CD4-positive, alpha-beta T cell treated with Interleukin-2 at 100 ng/mL for 4 hours (primary cell): ENCODE measurements at regions not wholly inside any gene's neighbourhood (a gene's known extent, or its start where the extent isn't known, plus 50 kb on each side); places are given as distances from the start of the nearest gene placed in this dataset.
"Not testable (repeated sequence)": the region's sequence is repeated elsewhere in the genome, so short reads cannot be mapped to it uniquely, and the experiment has no call there.

Source experiments
- DNase-seq: peaks from one replicate; pipeline ENCODE4 v3.0.0-alpha.2; 2020; ENCODE audit warnings: low spot score

DNA sequence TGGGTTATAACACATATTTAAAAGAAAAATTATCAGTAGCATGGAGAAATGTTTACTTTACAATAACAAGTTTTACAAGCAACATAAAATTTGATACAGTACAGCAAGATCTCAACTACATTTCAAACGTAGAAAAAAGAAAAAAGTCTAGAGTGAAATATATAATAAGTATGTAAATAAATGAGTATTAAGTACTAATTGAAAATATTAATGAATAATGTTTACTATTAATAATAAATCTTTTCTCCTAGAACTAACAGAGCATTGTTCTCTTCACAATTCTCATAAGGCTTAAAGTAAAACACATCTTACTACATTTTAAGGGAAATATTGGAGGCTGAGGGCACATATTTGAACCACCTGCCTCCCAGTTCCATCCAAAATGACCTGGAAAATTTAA lies 72.1 kb downstream of the TMEM212 start:
- DNase-seq = no peak

GRCh38 chr3:171916888-171917287 lies 73.7 kb downstream of the TMEM212 start:
- no peak for DNase-seq

DNA sequence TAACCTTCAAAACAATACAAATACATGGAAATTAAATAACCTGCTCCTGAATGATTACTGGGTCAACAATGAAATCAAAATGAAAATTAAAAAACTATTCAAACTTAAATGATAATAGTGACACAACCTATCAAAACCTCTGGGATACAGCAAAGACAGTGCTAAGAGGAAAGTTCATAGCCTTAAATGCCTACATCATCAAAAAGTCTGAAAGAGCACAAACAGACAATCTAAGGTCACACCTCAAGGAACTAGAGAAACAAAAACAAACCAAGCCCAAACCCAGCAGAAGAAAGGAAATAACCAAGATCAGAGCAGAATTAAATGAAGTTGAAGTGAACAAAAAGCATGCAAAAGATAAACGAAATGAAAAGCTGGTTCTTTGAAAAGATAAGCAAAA lies 79.5 kb downstream of the TMEM212 start:
- not testable (repeated sequence) for DNase-seq

DNA sequence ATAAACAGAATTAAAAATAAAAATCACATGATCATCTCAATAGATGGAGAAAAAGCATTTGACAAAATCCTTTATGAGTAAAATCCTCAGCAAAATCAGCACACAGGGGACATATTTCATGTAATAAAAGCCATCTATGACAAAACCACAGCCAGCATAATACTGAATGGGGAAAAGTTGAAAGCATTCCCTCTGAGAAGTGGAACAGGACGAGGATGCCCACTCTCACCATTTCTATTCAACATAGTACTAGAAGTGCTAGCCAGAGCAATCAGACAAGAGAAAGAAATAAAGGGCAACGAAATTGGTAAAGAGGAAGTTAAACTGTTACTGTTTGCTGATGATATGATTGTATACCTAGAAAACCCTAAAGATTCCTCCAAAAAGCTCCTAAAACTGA lies 80.5 kb downstream of the TMEM212 start:
- DNase-seq = not testable (repeated sequence)

DNA sequence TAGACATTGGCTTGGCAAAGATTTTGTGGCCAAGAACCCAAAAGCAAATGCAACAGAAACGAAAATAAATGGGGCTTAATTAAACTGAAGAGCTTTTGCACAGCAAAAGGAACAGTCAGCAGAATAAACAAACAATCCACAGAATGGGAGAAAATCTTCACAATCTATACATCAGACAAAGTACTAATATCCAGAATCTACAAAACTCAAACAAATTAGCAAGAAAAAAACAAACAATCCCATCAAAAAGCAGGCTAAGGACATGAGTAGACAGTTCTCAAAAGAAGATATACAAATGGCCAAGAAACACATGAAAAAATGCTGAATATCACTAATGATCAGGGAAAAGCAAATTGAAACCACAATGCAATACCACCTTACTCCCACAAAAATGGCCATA lies 81.7 kb downstream of the TMEM212 start:
- not testable (repeated sequence) for DNase-seq

DNA sequence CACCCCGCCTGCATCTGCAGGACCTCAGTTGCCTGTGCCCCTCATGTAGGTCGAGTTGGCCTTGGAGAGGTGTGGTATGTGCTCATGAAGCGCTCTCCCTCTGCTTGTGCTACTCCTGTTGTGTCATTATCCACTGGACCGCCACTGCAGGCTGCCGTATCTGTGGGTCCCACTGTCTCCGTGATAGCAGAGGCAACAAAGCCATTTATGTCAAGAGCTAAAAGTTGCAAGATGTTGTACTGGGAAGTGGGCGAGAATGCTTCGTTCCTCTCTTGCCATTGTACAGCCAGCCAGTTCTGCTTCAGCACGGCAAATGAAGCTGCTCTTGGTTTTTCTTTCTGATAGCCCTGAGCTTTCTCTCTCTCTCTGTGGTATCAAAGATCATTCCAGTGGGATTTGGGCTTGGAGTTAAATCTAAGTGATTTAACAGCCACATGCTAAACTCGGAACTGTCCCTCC lies 89.0 kb downstream of the TMEM212 start:
- no peak for DNase-seq

GRCh38 chr3:171933441-171933840 lies 90.3 kb downstream of the TMEM212 start:
- DNase-seq = no peak

DNA sequence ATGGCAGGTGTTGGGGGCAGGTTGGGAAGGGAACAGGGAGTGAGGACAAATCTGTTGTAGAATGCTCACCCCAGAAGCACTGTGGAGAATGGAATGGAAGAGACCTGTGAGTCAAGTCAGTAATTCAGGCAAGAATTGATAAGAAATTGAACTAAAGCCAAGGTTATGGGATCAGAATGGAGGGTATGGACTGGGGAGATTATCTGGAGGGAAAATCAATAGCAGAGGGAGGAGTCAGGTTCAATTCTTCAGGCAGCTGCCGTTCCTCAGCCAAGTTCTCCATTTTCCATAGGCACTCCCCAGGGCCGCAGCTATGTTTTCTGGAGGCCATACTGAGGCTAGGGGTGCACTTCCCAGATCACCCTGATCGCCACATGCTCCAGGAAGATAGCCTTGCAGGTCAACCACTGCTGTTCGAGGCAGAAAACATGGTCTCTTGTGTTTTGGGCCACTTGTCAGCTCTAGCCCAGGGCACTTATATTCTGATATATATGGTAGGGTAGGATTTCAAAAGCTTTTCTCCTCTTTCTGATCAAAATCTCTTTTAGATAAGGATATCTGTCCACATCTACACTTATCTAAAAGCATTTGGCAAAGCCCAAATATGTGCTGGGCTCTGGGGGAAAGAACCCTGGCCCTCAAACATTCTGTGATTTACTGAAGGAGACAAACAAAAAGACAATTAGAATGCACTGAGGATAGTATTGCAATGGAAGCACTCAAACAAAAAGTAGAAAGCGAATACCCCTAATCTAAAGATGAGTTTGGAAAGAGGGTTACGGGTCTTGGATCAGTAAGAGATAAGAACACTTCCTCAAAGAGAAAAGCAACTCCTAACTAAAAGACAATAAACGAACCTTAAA lies 92.3 kb downstream of the TMEM212 start:
- DNase-seq = no peak

- DNase-seq = no peak
Measured at GRCh38 chr3:171936191-171936841, 93.2 kb downstream of the TMEM212 start.

GRCh38 chr3:171939578-171939977 lies 96.4 kb downstream of the TMEM212 start:
- DNase-seq = no peak

DNA sequence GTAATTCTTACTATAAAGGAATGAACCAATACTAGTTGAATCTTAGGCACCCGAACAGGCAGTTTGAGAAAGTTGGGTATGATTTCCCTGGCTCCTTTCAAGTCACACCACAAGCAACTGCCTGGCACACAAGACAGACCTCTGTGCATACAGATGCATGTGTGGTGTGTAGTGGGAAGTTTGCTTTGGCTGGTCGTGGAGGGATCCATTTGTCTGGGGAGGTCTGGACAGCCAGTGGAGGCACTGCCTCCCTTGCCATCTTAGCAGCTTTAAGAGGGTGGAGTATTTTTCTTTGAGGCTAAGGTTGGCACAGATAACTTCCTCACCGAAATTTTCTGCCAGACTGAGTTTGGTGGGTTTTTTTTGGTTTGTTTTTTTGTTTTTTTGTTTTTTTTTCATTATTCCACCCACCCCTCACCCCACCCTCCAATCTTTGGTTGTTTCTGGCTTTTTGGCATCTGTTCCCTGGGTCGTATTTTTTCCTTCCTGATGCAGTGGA lies 97.1 kb downstream of the TMEM212 start:
- DNase-seq = no peak

- no peak for DNase-seq
Measured at GRCh38 chr3:171943262-171944117, 95.9 kb upstream of the FNDC3B start.

DNA sequence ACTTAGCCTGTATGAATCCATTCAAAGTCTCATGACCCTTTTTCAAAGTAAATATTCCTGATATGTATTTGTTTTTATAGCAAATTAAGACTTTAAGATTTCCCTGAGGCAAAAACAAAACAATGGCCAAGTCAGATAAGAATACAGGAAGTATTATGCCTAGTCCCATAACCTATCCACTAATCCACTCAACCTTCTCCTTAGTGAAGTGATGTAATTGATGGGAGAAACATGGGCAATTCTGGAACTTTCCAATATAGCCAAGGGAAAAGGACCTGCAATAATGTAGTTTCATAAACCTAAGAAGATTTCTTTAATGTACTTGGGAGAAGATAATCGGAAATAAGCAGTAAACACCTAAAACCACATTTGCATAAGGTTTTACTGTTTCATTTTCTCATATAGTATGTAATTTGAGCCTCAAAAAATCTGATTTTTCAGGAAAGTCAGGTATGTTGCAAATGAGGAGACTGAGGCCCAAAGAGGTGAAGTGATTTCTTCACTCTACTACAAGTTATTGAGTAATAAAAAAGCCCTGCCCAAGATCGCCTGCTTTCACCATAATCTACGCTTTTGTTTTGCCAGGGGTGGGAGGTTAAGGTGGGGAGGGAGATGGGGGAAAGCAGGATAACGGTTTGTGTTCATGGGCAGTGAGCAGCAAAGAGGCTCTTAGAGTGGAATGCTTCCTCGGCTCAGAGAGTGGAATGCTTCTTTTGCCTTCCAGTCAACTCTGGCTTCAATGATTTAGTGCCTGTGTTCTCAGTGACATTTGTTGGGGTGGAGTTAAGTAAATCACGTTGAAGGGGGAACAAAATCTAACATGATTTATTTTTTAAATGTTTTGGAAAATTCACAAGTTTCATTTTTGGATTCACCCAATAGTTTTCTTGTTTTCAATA lies 95.0 kb upstream of the FNDC3B start:
- DNase-seq = no peak

DNA sequence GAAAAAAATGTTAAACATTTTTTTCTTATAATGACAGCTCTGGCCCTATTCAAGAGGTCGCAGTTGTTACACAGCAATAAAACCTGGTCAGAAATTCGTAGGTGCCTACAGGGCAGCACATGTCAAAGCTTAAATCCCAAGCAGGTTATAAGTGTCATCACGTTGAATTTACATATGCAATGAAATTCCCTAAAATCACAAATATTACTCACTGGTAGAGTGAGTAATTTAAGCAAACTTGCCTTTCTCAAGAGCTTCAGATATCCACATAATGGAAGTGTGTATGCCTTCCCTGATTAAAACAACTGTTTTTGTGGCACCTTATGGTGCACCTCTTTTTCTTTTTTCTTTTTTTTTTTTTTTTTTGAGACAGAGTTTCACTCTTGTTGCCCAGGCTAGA lies 90.7 kb upstream of the FNDC3B start:
- no peak for DNase-seq

GRCh38 chr3:171949554-171949953 lies 89.8 kb upstream of the FNDC3B start:
- no peak for DNase-seq

DNA sequence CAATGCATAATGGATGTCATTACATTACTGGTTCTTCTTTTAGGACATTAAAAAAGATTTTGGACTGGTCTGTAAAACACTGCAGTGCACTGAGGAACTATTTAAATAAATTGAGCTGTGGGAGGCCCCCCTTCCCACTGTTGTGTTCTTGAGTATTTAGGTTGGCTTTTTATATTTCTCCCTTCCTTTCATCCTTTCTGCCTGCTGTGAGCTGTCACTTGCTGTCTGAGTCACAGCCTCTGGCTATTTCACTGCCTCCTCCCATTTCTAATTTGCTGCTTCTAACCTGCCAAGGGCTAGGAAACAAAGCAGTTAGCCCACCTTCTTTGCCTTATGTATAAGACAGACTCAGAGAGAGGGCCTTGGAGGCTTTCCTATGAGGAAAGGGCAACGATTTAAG lies 89.0 kb upstream of the FNDC3B start:
- DNase-seq = no peak

DNA sequence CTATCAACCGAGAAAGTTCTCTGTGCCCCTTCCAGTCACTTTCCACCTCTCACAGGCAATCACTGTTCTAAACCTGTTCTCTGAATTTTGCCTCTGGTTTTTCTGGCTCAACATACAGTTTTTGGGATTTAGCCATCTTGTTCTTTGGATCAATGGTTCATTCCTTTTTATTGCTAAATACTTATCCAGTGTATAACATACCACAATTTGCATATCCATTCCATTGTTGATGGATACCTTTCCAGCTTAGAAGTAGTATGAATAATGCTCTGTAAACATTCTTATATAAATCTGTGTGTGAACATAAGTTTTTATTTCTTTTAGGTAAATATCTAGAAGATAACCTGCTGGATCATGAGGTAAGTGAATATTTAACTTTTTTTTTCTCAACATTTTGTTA lies 87.8 kb upstream of the FNDC3B start:
- no peak for DNase-seq

GRCh38 chr3:171953301-171954022 lies 85.9 kb upstream of the FNDC3B start:
- DNase-seq = no peak

DNA sequence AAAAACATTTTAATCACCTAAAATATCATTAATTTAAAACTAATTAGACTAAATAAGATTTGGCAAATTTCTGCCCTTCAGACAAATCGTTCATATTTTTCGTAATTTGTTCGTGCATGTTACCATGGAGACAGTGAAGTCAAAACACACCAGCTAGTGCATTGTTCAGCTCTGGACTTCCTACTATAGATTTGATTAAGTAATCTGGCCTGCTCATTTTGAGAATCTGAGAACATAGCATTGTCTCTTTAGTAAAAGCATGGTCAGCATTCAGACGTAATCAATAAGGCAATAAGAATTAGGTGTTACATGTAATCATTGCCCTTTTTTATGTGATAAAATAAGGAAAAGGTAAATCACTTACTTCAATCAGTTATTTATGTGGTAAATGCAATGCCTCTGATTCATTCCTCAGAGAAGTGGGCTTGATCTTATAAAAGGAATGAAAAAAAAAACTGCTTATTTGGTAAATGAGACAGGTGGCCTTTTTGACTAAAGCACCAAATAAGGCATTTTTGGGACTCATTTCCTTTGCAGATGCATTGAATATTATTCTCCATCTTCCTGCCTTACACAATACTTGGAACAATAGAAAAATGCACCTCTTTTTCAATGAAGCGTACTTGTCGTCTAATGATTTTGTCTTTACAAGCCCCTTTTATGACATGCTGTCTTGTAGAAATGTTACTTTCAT lies 84.5 kb upstream of the FNDC3B start:
- DNase-seq = no peak

DNA sequence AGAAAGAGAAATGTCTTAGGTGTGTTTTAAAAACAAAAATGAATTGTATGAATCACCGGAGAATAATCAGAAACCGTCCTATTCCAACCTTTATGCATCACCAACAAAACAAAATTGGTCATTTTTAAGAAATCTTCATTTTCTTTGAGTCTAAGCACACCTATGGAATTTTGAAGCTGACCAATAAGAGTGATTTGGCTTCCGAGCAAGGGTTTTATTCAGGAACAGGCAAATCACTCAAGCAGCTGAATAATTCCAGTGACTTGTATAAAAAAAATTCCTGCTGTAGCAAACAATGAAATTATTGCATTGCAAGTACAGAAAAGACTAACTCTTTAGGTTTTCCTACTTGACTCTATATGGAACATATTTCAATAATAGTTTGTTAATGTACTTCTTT lies 83.8 kb upstream of the FNDC3B start:
- no peak for DNase-seq
